Endothelial cell of umbilical vein (primary cell): ENCODE measurements at regions not wholly inside any gene's neighbourhood (a gene's known extent, or its start where the extent isn't known, plus 50 kb on each side); places are given as distances from the start of the nearest gene placed in this dataset.

Source experiments
- EZH2 ChIP-seq: IDR thresholded peaks from 2 replicates; pipeline ENCODE4 v1.6.1; 2012; ENCODE audit warnings: borderline replicate concordance, low read depth, mild to moderate bottlenecking, moderate library complexity, low read length, inconsistent platforms; ENCODE audit not compliant: severe bottlenecking
- FOS ChIP-seq: IDR thresholded peaks from 2 replicates; pipeline ENCODE4 v1.6.1; 2011; ENCODE audit warnings: mild to moderate bottlenecking, low read length, moderate library complexity, borderline replicate concordance; ENCODE audit not compliant: insufficient read depth
- GATA2 ChIP-seq: IDR thresholded peaks from 2 replicates; pipeline ENCODE4 v1.7.0; 2011; ENCODE audit warnings: low read depth, mild to moderate bottlenecking, moderate library complexity, mixed read lengths, low read length; ENCODE audit not compliant: insufficient read length, insufficient read depth
- POLR2A ChIP-seq: IDR thresholded peaks from 2 replicates; pipeline ENCODE4 v1.6.1; 2012; ENCODE audit warnings: low read depth, mild to moderate bottlenecking, control low read depth, low read length
- TF ChIP-seq, protein P1 (sequence below): IDR thresholded peaks from 2 replicates; pipeline ENCODE4 v1.6.1; 2011; ENCODE audit not compliant: insufficient read depth, insufficient read length
- TF ChIP-seq, protein P2 (sequence below), 2 donors: IDR thresholded peaks; 1 replicate in 1 of 2; 2 replicates in 1 of 2; pipeline ENCODE4 v1.5.1; 2011; ENCODE audit warnings: low read length in 2 of 2, mild to moderate bottlenecking in 2 of 2, moderate library complexity in 2 of 2, control low read depth in 1 of 2, inconsistent platforms in 1 of 2, low read depth in 1 of 2; ENCODE audit not compliant: insufficient read depth in 1 of 2; ENCODE audit errors: extremely low read depth in 1 of 2

DNA sequence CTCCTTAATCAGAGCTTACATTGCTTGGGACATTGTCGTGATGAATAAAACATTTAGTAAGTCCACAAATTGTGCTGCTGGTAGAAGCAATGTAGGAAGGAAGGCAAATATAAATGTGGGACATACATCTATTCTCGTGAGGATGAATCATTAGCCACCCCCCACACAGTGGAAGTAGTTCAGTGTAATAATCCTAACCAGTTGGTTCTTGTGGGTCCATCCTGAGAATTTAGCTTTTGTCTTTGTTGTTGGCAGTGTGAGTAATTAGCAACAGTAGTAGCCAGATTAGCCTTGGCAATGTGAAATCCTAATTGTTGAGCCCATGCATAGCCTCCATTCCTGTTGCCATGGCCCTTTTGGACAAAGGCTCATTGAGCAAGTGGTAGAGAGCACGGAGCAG is 532.1 kb downstream of the FBXO15 start:
- TF ChIP-seq FOS, result peak; percentile 6
- TF ChIP-seq, protein P1, sequence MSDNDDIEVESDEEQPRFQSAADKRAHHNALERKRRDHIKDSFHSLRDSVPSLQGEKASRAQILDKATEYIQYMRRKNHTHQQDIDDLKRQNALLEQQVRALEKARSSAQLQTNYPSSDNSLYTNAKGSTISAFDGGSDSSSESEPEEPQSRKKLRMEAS, result no peak
- no peak for TF ChIP-seq GATA2
- TF ChIP-seq EZH2, result no peak
- TF ChIP-seq, protein P2, sequence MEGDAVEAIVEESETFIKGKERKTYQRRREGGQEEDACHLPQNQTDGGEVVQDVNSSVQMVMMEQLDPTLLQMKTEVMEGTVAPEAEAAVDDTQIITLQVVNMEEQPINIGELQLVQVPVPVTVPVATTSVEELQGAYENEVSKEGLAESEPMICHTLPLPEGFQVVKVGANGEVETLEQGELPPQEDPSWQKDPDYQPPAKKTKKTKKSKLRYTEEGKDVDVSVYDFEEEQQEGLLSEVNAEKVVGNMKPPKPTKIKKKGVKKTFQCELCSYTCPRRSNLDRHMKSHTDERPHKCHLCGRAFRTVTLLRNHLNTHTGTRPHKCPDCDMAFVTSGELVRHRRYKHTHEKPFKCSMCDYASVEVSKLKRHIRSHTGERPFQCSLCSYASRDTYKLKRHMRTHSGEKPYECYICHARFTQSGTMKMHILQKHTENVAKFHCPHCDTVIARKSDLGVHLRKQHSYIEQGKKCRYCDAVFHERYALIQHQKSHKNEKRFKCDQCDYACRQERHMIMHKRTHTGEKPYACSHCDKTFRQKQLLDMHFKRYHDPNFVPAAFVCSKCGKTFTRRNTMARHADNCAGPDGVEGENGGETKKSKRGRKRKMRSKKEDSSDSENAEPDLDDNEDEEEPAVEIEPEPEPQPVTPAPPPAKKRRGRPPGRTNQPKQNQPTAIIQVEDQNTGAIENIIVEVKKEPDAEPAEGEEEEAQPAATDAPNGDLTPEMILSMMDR (IDR thresholded peaks at IDR 0.05; ENCODE audit: extremely low read depth in 1 of 2, insufficient read depth in 1 of 2, low read depth in 1 of 2, low read length in 2 of 2), result no peak
- no peak for TF ChIP-seq POLR2A
